RKO (cell line): ENCODE measurements at regions not wholly inside any gene's neighbourhood (a gene's known extent, or its start where the extent isn't known, plus 50 kb on each side); places are given as distances from the start of the nearest gene placed in this dataset.

ENCODE experiments used
- DNase-seq: peaks from one replicate; pipeline ENCODE4 v3.0.0-alpha.2; 2016; ENCODE audit warnings: low spot score

- no peak for DNase-seq
Observed at GRCh38 chrX:69083361-69083760, 81.9 kb downstream of the PJA1 start.

GRCh38 chrX:69082753-69083150 is 82.5 kb downstream of the PJA1 start:
- DNase-seq = no peak

GRCh38 chrX:69082055-69082752 is 83.0 kb downstream of the PJA1 start:
- DNase-seq = no peak

GRCh38 chrX:69080855-69081465 is 84.3 kb downstream of the PJA1 start:
- DNase-seq = no peak

GRCh38 chrX:69079268-69079667 is 86.0 kb downstream of the PJA1 start:
- DNase-seq = no peak

GRCh38 chrX:69077895-69078455 is 87.3 kb downstream of the PJA1 start:
- no peak for DNase-seq

- DNase-seq = no peak
Observed at GRCh38 chrX:69076088-69076487, 89.2 kb downstream of the PJA1 start.

- DNase-seq = no peak
Observed at GRCh38 chrX:69074726-69075125, 90.5 kb downstream of the PJA1 start.

- no peak for DNase-seq
Observed at GRCh38 chrX:69073721-69074120, 91.5 kb downstream of the PJA1 start.

- no peak for DNase-seq
Observed at GRCh38 chrX:69073241-69073640, 92.0 kb downstream of the PJA1 start.

GRCh38 chrX:69072486-69073006 is 92.7 kb downstream of the PJA1 start:
- DNase-seq = no peak

- no peak for DNase-seq
Observed at GRCh38 chrX:69070949-69071650, 94.2 kb downstream of the PJA1 start.

GRCh38 chrX:69069876-69070275 is 95.4 kb downstream of the PJA1 start:
- DNase-seq = no peak

GRCh38 chrX:69069086-69069445 is 96.2 kb downstream of the PJA1 start:
- DNase-seq = no peak

GRCh38 chrX:69068301-69069085 is 96.8 kb downstream of the PJA1 start:
- DNase-seq = no peak

- DNase-seq = no peak
Observed at GRCh38 chrX:69067841-69068240, 97.4 kb downstream of the PJA1 start.

GRCh38 chrX:69066966-69067525 is 98.2 kb downstream of the PJA1 start:
- DNase-seq = no peak

GRCh38 chrX:69066021-69066757 is 99.1 kb downstream of the PJA1 start:
- no peak for DNase-seq

GRCh38 chrX:69065451-69065850 is 99.8 kb downstream of the PJA1 start:
- DNase-seq = no peak

- no peak for DNase-seq
Observed at GRCh38 chrX:69063486-69063885, 101.8 kb downstream of the PJA1 start.

GRCh38 chrX:69062493-69062892 is 102.8 kb downstream of the PJA1 start:
- DNase-seq = no peak
